ENCODE measurements at regions not wholly inside any gene's neighbourhood (a gene's known extent, or its start where the extent isn't known, plus 50 kb on each side); places are given as distances from the start of the nearest gene placed in this dataset.

DNA sequence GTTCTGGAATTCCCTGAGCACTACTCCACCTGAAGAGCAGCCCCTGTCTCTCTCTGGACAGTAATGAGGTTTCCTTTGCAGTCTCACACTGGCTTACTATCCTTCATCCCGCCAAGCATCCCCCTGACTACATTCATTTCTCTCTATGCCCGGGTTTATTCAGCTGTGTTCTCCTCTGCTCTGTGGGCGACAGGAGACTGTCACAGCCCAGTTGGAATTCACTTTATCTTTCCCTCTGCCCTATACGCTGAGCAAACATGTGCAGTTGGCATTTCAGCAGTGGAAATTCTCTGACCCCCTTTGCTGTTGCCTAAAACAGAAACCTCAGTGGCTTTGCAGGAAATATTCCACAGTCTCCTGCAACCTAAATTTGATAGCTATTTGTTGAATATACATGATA lies 83.5 kb upstream of the MAX start:
- Histone ChIP-seq H3K4ac (ENCODE audit: low read depth, low read length) (no peak overlapping the region), H3K4me2 (ENCODE audit: low read depth, low read length) (no peak overlapping the region), H2BK15ac (ENCODE audit: low read depth, low read length) (no peak overlapping the region), H3K4me3 (ENCODE audit: insufficient read depth, low read depth, low read length) (no peak overlapping the region), H3K27me3 (ENCODE audit: control insufficient read depth, insufficient read depth, low read length) (peaks cover 17% of the 10 kb centered on the region), H3K9ac (ENCODE audit: low read depth, low read length) (no peak overlapping the region), H2AK5ac (ENCODE audit: low read depth, low read length) (no peak overlapping the region), H3K79me1 (ENCODE audit: low read depth in 1 of 2, low read length in 2 of 2) (no peaks in the 10 kb centered on the region), H3K23ac (ENCODE audit: low read depth, low read length) (no peak overlapping the region), H4K8ac (ENCODE audit: low read depth in 2 of 2, low read length in 2 of 2) (no peak overlapping the region), H2BK5ac (ENCODE audit: low read depth, low read length, poor library complexity, severe bottlenecking) (no peak overlapping the region), H2BK120ac (ENCODE audit: low read depth, low read length) (no peak overlapping the region), H3K18ac (ENCODE audit: low read depth, low read length) (no peak overlapping the region), H4K5ac (ENCODE audit: low read depth, low read length) (no peak overlapping the region), H3K14ac (replicated peaks; ENCODE audit: low read depth, low read length) (no peak overlapping the region), H2AFZ (replicated peaks; ENCODE audit: low read length, poor library complexity) (peak overlapping the region; percentile 27), H3K56ac (ENCODE audit: extremely low read depth, insufficient read depth, low read length) (no peak overlapping the region), H3K36me3 (ENCODE audit: control insufficient read depth, insufficient read depth, low read length) (no peaks in the 10 kb centered on the region), H3K27ac (ENCODE audit: insufficient read depth, low read length) (no peak overlapping the region), H4K20me1 (ENCODE audit: insufficient read depth, low read length) (no peaks in the 10 kb centered on the region), H3K4me1 (ENCODE audit: control insufficient read depth, insufficient read depth, low read length) (no peaks in the 10 kb centered on the region), H3K9me3 (ENCODE audit: control insufficient read depth, insufficient read depth, low read length) (no peaks in the 10 kb centered on the region), H2BK20ac (ENCODE audit: low read depth, low read length) (no peak overlapping the region), H3K9me1 (ENCODE audit: insufficient read depth, low read length) (no peaks in the 10 kb centered on the region; the same call in 1 of the 2 replicates), H4K91ac (ENCODE audit: insufficient read depth, low read depth, low read length) (no peak overlapping the region), H2AK9ac (replicated peaks; ENCODE audit: low read depth, low read length, poor library complexity) (no peak overlapping the region)
- TF ChIP-seq MXI1 (IDR thresholded peaks at IDR 0.05; ENCODE audit: borderline replicate concordance, low read depth, low read length) (no peak), CHD1 (IDR thresholded peaks at IDR 0.05; ENCODE audit: low read depth, low read length) (no peak), RCOR1 (IDR thresholded peaks at IDR 0.05; ENCODE audit: insufficient replicate concordance, low read length) (no peak), MAFK (IDR thresholded peaks at IDR 0.05; ENCODE audit: low read depth, low read length) (no peak), SMC3 (IDR thresholded peaks at IDR 0.05; ENCODE audit: low read depth, low read length) (no peak), CEBPB (IDR thresholded peaks at IDR 0.05; ENCODE audit: low read depth, low read length) (no peak), NFE2L2 (IDR thresholded peaks at IDR 0.05; ENCODE audit: low read depth, low read length) (no peak), MAZ (IDR thresholded peaks at IDR 0.05; ENCODE audit: borderline replicate concordance, low read depth, low read length) (no peak), BHLHE40 (IDR thresholded peaks at IDR 0.05; ENCODE audit: low read depth, low read length) (no peak), RAD21 (IDR thresholded peaks at IDR 0.05; ENCODE audit: low read length) (no peak), FOS (IDR thresholded peaks at IDR 0.05; ENCODE audit: low read depth, low read length) (no peak), POLR2A (IDR thresholded peaks at IDR 0.05; ENCODE audit: low read depth, low read length) (no peak), RFX5 (IDR thresholded peaks at IDR 0.05; ENCODE audit: low read depth, low read length) (no peak)
- TF ChIP-seq, protein P1, sequence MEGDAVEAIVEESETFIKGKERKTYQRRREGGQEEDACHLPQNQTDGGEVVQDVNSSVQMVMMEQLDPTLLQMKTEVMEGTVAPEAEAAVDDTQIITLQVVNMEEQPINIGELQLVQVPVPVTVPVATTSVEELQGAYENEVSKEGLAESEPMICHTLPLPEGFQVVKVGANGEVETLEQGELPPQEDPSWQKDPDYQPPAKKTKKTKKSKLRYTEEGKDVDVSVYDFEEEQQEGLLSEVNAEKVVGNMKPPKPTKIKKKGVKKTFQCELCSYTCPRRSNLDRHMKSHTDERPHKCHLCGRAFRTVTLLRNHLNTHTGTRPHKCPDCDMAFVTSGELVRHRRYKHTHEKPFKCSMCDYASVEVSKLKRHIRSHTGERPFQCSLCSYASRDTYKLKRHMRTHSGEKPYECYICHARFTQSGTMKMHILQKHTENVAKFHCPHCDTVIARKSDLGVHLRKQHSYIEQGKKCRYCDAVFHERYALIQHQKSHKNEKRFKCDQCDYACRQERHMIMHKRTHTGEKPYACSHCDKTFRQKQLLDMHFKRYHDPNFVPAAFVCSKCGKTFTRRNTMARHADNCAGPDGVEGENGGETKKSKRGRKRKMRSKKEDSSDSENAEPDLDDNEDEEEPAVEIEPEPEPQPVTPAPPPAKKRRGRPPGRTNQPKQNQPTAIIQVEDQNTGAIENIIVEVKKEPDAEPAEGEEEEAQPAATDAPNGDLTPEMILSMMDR (conservative IDR thresholded peaks at IDR 0.05; ENCODE audit: low read depth, low read length), result no peak
- TF ChIP-seq, protein P2, sequence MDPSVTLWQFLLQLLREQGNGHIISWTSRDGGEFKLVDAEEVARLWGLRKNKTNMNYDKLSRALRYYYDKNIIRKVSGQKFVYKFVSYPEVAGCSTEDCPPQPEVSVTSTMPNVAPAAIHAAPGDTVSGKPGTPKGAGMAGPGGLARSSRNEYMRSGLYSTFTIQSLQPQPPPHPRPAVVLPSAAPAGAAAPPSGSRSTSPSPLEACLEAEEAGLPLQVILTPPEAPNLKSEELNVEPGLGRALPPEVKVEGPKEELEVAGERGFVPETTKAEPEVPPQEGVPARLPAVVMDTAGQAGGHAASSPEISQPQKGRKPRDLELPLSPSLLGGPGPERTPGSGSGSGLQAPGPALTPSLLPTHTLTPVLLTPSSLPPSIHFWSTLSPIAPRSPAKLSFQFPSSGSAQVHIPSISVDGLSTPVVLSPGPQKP (IDR thresholded peaks at IDR 0.05; ENCODE audit: borderline replicate concordance, low read depth, low read length), result no peak
- TF ChIP-seq, protein P3, sequence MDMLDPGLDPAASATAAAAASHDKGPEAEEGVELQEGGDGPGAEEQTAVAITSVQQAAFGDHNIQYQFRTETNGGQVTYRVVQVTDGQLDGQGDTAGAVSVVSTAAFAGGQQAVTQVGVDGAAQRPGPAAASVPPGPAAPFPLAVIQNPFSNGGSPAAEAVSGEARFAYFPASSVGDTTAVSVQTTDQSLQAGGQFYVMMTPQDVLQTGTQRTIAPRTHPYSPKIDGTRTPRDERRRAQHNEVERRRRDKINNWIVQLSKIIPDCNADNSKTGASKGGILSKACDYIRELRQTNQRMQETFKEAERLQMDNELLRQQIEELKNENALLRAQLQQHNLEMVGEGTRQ (IDR thresholded peaks at IDR 0.05; ENCODE audit: low read depth, low read length), result no peak
- ATAC-seq (ENCODE audit: low read depth) (no peak), DNase-seq (no peak)
- dilution Hi-C loops (cut with HindIII; ENCODE audit: low sequenced_read_pairs, unreplicated experiment) (no loop called here), intact Hi-C loops (cut with micrococcal nuclease) (no loop called here), in situ Hi-C loops (cut with MboI; ENCODE audit: low sequenced_read_pairs) (no loop called here)
- CTCF ChIA-PET, result interaction anchor here (1.2 kb wide), 1 partner anchor 10 kb away, joined by 3 read pairs; no protein-coding TSS in a partner anchor
- 49% methylated on average over 4 of the region's 4 CpGs; no CpG with 5 or more reads in 1 of the 2 experiments for WGBS, 2 experiments (ENCODE audit: extremely low coverage in 2 of 2, insufficient read length in 1 of 2)
- POLR2A ChIA-PET (ENCODE audit: unreplicated experiment), result no interaction called here
- BruUV-seq (replicated peaks), result no TSS peak

Measured in IMR-90 (cell line).